ENCODE measurements at regions not wholly inside any gene's neighbourhood (a gene's known extent, or its start where the extent isn't known, plus 50 kb on each side); places are given as distances from the start of the nearest gene placed in this dataset.
"Not testable (repeated sequence)": the region's sequence is repeated elsewhere in the genome, so short reads cannot be mapped to it uniquely, and the experiment has no call there.

DNA sequence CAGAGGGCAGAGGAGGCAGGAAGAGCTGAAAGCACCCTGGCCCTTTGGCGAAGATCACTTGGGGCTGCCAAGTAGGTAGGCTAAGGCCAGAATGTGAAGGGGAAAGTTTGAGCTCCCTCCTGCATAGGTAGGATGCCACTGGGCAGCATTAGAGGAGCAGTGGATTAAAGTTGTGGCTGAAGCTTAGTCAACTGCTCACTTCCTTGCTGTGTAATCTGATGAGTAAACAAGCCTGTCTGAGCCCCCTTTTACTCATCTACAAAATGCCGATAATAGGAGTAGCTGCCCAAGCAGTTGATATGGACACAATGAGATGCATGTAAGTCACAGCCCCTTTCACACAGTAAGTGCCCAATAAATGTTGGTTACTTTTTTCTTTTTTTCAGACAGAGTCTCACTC, 216.4 kb downstream of the MN1 start:
- DNase-seq = no peak

DNA sequence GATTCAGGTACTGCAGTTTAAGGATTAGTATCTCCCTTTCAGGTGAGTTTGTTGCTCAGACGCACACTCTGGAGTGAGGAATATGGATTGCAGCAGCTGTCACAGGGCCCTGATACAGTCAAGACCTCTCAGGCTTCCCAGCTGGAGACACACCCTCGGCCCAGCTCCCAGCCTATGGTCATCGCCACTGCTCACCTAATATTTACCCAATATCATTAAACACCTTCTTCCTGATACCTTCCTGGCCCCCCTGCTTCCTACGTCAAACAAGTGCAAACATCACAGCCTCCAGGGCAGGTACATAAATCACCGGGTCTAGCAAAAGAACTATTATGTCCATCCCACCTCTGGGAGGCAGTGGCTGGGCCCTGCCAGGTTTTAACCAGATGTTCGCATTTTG, 213.3 kb downstream of the MN1 start:
- no peak for DNase-seq

DNA sequence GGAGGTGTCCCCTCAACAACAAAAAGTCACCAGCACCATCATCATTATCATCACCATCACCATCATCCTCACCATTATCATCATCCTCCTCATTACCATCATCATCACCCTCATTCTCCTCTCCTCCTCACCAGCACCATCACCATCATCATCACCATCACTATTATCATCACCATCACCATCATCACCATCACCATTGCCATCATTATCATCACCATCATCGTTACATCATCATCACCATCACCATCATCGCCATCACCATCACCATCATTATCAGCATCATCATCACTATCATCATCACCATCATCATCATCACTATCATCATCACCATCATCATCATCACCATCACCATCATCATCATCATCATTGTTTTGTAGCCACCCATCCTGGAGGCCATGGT, 212.6 kb downstream of the MN1 start:
- DNase-seq = no peak

DNA sequence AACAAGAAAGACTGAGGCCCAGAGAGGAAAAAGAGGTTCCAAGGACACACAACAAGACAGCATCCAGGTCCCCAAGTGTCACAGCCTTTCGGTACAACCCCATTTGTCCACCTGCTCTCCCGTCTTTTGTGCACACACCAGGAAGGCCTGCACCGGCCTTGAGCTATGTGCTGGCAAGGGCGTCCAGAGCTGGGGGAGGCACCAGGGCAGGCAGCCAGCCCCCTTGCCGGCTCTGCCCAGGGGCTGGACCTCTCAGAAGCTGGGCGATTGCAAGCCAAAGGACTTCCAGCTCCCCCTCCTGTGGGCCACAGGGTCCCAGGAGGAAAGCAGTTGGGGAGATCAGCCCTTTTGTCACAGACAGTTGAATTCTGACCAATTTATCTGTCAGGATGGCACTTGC, 210.5 kb downstream of the MN1 start:
- no peak for DNase-seq

DNA sequence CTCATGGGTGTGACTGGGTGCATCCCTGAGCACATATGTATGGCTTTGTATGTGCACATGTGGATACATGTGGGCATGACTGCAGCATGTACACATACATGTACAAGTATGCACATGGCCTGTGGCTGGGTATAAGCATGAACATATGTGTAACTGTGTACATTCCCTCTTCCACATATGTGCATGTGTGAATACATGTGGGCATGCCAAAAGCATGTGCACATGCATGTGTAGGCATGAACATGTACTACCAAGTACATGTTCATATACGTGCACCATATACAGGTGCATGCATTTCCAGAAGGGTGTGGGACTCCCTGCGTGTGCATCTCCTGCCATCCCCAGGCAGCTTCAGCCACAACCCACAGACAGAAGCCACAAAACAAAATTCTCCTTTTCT, 208.2 kb downstream of the MN1 start:
- DNase-seq = no peak

DNA sequence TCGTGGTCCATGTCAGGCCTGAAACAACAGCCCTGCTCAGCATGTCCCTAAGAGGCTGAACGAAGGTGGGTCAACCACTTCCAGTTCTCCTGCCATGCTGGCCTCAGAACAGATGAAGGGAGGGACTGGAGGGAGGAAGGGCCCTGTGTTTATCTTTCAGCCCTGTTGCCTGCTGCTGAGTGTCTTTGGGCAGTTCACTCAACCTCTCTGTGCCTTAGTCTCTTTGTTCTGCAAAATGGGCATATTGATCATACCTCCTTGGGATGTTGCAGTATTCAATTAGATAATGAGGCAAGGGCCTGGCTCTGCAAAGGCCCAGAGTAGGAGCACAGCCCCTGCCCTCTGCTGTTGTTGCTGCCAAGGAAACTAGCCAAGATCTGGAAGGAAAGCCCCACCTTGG, 207.5 kb downstream of the MN1 start:
- no peak for DNase-seq

DNA sequence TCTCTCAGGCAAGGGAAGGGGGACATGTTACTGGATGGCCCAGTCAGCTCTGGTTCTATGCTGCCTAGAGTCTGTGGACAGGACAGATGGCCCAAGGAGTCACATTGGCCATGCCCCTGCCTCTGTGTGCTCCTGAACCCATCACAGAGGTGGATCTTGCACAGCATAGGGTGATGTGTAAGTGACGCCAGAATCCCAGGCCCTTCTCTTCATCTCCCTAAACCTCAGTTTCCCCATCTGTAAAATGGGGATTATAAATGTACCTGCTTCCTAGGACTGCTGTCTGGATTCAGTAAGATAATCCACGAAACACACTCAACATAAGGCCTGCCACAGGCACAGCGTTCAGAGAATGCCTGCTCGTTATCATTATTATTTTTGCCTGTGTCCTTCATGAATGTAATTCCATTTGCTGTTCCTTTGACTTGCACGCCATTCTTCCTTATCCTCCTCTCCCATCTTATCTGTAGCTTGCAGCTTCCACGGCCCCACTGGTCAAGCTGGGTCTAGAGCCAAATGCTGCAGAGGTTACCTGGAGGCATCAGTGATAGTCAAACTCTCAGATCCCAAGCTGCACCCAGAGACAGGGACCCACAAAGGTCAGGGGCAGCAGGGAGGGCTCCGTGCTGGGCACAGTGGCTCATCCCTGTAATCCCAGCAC, 207.0 kb downstream of the MN1 start:
- peak; percentile 50 for DNase-seq

DNA sequence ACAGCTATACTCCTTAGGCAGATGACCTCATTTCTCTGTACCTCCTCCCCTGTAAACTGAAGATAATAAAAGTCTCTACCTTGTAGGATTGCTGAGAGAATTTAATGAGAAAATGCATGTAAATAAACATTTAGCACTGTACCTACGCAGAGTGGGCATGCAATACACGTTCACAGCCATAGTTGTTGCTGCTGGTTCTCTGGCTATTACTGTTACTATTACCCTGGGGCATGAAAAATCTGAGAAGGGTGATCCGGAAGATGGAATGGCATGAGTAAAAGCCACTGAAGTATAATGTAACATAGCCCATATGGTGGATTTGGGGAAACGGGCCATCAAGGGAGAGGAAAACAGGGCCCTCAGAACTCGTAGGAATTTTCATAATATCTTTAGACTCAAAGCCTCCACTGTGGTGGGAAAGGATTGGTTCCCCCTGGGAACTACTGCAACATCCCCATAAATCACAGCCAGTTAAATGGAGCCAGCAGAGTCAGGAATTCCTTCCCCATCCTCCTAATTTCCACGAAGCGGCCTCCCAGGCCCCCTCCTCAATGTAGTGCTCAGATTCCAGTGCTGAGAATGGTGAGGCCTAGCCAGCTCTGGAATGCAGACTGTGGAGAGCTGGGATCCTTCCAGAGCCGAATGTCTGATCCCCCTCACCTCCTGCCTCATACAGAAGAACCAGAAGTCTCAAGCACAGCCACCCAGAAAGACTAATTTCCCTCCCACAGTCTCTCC, 205.3 kb downstream of the MN1 start:
- DNase-seq = no peak

DNA sequence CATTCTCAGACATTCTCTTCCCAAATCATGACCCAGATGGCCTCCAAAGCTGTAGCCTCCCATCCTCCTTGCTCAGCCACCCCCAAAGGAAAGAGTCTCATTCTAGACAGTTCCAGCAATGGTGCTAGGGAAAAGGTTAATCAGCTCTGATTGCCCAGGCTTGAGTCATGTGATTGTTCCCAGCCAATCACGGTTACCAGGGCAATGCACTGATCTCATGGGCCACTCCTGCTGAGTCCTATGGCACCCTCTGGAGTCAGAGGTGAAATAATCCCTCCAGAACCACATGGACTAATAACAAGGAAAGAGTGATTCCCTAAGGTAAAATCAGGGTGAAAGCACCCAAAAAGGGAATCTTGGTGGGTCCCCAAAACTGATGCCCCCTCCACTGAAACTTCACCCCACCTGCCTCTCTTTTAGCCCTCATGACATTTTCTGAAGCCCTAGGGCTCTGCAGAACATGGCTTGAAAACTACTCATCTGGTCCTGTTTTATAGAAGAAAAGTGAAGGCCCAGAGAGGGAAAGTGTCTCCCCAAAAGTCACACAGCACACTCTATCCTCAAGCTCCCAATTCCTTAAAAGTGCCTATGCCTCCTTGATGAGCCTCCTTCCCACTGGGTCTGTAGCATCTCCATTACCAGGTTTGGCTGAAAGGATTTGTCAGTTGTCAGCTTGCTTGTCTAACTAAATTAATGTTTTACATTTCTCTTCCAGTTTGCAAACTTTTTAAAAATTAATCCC, 203.7 kb downstream of the MN1 start:
- peak; percentile 47 for DNase-seq

DNA sequence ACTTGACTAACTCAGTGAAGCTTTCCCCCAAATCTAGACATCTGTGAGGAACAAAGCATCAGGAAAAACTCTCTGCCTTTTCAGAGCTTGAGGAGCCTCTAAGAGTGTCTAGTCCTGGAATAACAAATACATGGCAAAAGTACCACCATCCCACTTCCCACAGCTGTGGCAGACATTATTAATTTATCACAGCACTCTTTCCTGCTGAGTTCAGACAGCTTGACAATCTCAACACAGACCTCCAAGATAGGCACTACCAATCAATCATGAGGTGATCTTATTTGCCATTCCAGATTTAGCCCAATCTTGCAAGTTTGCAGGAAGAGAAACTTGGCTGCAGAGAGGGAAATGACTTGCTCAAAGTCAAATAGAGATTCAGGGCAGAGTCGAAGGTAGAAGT, 202.8 kb downstream of the MN1 start:
- DNase-seq = no peak

DNA sequence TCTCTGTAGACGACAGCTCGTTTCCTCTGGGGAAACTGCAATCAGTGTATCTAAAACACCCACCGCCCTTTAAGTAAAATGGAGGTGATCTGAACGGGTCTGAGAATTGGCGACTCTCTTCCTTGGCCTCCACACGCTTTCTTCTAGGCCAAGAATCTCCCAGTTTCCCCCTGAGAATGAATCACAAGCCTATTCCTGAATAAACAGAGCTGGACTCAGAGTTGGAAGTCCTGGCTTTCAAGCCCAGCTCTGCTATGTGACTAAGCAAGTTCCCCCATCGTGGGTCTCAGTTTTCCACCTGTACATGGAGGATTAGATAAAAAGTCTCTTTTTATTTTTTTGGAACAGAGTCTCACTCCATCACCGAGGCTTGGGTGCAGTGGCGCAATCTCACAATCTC, 200.4 kb downstream of the MN1 start:
- DNase-seq = no peak

DNA sequence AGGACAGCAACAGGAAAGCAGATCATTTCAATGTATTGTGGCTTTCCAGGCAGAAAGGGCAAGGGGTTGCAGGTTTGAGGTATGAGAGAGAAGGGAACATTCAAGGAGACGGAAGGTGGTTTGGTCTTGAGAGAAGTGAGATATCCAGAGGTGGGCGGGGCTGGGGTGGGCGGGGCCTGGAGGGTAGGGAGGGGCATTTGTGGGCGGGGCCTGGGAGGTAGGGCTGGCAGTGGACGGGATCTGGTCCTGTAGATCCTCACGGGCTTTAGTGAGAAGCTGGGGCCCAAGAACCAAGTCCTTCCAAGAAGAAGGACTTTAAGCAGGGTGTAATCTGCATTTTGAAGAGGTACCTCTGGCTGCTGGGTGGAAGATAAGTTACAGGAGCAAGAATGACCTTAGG, 199.2 kb downstream of the MN1 start:
- peak; percentile 38 for DNase-seq

DNA sequence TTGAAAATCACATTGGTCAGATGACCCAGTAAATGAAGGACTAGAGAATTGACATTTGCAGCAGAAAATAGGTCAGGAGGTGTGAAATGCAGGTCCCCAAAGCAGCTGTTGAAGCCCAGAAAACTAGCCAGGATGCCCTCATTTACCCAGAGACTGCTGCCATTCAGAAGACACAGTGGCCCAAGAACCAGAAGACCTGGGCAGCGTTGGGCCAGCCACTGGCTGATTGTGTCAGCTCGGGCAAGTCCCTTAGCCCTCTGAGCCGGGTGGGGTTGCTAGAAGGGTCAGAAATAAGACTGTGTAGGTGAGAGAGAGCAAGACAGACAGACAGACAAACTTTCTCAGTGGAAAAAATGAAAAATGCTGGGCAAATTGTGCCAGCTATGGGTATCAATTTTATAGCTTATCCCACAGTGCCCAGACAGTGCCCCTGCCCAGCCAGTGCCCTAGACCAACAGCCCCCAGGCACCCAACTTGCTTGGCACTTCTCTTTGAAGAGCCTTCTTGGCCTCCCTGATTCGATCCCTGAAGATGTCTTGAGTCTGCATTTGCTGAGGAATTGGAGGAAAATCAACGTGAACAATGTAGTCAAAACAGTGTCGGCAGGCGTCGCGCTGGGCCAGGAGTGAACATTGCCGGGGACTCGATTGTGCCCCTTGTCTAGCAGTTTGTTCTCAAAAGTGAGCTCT, 198.3 kb downstream of the MN1 start:
- DNase-seq = no peak

DNA sequence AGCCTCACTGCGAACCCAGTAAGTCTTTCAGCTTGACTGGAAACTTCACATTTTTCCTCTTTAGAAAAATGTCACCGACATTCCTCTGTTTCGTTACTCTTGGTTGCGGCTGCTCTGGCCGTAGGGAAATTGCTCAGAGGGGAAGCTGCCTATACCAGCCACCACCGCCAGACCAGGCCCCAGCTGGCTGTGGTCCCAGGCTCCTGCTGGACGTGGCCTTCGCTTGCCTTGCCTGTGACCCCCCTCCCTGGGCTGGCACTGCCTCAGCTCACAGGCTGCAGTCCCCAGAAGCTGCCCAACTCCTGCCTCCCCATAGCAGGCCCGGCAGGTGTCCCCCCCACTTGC, 197.8 kb downstream of the MN1 start:
- no peak for DNase-seq

DNA sequence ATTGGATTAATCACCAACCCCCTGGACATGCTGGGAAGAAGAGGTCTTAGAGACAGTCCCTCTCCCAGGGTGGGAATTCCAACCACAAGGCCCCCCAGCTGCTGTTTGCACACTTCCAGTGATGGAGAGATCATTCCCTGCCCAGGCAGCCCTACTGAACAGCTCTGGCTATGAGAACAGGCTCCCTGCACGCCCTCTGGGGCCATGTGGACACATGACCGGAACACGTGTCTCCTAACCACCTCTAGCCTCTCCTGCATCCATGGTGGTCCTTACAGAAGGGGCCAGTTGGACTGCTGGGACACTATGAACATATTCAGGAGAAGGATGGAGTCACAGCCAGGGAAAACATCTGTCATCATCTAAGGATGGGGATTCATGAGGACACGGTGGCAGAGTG, 196.2 kb downstream of the MN1 start:
- no peak for DNase-seq

DNA sequence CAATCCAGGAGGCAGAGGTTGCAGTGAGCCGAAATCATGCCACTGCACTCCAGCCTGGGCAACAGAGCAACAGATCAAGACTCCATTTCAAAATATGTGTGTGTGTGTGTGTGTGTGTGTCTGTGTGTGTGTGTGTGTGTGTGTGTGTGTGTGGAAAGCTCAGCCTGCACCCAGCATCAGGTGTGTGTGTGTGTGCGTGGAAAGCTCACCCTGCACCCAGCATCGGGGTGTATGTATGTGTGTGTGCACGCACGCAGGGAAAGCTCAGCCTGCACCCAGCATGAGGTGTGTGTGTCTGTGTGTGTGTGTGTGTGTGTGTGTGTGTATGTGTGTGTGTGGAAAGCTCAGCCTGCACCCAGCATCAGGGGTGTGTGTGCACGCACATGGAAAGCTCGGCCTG, 193.8 kb downstream of the MN1 start:
- not testable (repeated sequence) for DNase-seq

DNA sequence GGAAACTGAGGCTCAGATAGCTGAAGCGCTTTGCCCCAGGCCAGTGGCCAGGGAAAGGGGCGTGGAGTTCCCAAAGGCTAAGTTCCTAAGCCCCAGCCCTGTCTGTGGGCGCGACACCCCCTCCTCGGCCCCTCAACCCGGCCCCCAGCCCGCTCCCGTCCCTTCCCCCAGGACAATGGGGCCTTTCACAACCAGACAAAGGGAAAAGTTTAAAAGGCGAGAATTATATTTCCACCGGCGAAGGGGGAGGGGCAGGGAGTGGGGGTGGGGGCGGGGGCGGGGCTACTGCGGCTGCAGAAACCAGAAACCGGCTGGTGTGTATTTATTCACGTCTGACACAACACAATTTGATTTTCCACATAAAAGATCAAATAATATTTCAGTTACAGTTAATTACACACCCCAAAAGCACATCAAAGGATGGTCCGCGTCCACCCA, 192.1 kb downstream of the MN1 start:
- no peak for DNase-seq

DNA sequence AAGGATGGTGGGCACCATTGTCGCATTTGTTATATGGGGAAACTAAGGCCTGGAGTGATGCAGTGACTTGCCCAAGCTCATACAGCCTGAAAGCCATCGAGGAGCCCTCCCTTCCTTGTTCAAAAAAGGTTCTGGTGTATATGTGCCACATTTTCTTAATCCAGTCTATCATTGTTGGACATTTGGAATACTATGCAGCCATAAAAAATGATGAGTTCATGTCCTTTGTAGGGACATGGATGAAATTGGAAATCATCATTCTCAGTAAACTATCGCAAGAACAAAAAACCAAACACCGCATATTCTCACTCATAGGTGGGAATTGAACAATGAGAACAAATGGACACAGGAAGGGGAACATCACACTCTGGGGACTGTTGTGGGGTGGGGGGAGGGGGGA, 191.4 kb downstream of the MN1 start:
- DNase-seq = not testable (repeated sequence)

DNA sequence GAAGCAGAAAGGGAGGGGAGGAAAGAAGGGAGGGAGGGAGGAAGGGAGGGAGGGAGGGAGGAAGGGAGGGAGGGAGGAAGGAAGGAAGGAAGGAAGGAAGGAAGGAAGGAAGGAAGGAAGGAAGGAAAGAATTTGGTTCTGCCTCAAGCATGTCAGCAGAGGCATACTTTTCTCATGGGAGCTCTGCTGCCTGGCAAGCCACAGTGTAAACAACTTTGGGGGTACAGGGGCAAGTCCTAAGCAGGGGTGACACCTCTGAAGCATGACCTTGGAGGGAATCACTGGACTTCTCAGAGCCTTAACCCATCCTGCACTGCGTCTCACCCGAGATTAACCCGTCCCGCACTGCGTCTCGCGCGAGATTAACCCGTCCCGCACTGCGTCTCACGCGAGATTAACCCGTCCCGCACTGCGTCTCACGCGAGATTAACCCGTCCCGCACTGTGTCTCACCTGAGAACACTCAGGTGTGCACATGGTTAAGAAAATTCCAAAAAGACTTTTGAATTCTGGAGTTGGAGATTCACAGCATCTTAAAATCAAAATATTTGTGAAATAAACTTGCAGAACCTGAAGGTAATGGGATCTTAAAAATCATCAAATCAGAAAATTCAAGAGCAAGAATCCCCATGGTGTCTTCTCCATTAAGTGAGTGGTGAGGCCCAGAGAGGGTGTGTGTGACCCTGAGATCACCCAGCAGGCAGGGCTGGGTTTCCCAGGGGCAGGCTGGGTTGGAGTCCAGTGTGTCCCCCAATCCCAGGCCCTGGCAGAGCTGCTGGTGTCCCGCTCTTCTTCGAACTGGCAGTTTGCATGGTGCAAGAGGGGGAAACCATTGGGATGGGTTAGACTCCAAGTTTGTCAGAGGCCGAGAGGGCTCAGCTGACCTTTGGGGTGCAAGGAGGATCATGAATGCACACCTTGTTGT, 190.4 kb downstream of the MN1 start:
- DNase-seq = no peak

DNA sequence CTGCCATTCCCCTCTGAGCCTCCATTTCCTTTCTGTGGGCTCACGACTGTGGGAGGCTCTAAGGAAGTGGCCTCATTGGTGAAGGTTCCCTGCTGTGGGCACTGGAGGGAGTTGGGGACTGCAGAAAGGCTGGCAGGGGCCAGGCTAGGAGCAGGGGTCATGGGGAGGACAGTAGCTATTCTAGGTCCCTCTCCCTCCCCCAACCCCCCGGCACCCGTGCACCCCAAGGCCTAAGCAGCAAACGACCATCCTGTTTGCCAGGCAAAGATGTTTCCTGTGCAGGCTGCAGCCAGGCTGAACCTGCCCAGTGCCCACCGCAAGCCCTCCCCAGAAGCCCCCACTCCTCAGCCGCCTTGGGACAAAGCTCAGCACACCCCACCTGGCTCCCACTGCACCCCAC, 189.4 kb downstream of the MN1 start:
- DNase-seq = no peak

DNA sequence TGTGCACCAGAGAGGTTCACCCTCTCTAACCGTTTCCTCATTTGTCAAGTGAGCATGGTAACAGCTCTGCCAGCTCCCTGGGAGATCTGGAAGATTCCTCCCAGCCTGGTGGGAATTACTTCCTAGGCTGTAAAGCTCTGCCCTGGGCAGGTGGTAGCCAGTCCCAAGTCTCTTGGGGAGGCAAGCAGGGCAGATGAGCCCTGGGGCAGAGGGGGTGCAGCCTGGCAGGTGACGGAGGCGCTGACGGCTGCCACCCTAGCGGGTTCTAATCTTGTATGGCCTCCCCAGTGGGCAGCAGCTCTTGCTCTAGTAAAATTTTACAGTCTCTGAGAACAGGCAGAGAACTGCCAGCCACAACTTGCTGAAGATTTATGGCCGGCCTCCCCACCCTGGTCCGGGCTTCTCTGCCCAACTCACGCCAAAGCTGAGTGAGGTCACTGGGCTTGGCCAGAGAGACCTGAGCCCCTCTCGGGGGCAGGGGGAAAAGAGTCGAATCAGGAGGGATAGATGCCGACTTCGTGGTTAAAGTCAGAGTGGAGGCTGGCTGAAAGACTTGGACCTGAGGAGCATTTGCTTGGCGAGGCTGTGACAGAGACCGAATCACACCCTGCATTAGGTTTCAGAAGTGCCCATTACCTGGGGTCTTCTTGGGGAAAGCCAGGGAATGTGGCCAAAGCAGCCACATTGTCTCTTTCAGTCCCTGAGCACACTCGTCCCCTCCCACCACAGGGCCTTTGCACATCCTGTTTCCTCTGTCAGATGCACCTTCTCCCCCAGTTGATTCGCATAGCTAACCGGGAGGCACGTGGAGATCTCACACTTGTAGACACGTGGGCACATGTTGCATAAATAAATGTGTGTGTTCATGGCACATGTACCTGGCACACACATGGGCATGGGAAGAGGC, 188.2 kb downstream of the MN1 start:
- no peak for DNase-seq
